HG03095 (cell line): ENCODE measurements at regions not wholly inside any gene's neighbourhood (a gene's known extent, or its start where the extent isn't known, plus 50 kb on each side); places are given as distances from the start of the nearest gene placed in this dataset.

Source experiments
- ATAC-seq: cut with Tn5 transposase; IDR thresholded peaks from one replicate; pipeline ENCODE4 v1.9.1; 2021; ENCODE audit warnings: moderate library complexity; ENCODE audit not compliant: unreplicated experiment

GRCh38 chr14:42095155-42095554 is 488.5 kb downstream of the LRFN5 start:
- no peak for ATAC-seq

DNA sequence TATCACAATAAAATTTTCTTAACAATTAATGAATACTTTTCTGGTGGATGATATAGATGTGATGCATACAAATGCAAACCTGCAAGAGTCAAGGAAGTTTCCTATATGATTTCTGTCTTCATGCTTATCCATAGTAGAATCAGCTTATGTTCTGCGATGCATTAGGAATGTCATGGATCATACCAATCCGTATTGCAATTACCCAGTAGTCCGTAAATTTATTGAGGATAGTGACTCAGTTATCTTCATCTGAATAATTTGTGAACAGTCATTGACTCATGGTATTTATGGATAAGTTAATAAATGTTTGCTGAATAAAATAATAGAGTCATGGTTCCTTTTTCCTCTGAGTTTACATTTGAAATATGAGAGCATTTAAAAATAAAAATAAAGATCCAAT is 483.4 kb downstream of the LRFN5 start:
- ATAC-seq = no peak

- ATAC-seq = no peak
These were observed 473.2 kb downstream of the LRFN5 start for GRCh38 chr14:42079911-42080310.

DNA sequence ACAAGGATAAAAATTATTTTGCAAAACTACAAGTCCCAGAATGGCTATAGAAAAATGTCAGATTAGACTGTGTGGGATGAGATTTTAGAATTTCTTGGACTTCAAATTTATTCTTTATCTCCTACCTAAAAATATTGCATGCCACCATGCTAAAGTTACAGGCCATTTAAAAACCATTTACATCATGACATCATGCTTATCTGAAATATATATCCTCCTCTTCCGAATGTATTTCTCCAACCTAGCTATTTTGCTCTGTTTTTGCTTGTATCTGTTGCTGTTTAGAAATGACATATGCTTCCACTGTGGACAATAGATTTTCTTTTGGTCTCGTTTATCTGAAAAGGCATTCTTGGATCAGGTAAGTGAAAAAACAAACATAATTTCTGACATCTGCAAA is 471.7 kb downstream of the LRFN5 start:
- ATAC-seq = no peak

- no peak for ATAC-seq
These were observed 463.4 kb downstream of the LRFN5 start for GRCh38 chr14:42070031-42070430.

- no peak for ATAC-seq
These were observed 450.4 kb downstream of the LRFN5 start for GRCh38 chr14:42057111-42057510.

DNA sequence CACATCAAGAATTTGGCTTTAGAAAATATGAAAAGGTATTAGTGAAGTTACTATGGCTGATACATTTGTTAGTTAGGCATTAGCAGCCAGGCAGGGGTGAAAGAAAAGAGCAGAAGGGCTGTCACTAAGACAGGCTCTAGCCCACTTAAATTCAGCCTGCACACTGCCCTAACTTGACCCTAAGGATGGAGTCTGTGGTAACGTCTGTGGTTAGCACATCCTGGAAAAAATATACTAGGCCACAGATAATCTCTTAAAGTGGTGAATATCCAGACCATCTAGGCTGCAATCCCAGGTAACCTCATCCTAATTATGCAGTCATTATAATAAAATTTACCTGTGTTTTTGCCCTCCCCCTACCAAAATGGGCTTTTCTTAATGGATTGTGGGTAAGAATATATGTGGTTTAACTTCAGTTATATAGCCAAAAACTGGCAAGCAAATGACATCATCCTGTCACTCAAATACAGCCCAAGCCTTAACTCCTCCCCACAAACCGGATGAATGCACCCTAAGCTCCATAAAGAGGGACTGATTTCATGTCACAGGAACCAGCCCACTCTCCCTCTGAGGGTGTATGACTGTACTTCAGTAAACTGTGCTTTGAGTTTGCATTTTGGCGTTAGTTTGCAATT is 440.9 kb downstream of the LRFN5 start:
- no peak for ATAC-seq

GRCh38 chr14:42045383-42045782 is 438.7 kb downstream of the LRFN5 start:
- ATAC-seq = no peak

GRCh38 chr14:42028607-42029006 is 421.9 kb downstream of the LRFN5 start:
- no peak for ATAC-seq

DNA sequence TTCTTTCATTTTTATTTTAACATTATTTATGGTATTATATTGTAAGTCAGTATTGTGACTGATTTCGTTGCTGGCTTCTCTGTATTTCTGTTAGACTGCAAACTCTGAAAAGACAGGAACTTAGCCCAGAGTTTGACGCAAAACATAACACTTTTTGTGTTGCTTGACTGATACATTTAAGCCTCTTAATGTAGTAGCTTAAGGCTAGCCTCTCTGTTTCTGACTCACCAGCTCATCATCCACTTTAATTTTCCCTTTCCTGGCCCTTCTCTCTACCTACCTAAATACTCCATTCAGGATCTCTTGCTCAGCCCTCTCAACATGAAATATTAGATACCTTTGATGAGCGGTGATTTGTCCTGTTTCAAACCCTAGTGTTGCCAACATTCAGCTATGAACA is 420.6 kb downstream of the LRFN5 start:
- ATAC-seq = no peak

DNA sequence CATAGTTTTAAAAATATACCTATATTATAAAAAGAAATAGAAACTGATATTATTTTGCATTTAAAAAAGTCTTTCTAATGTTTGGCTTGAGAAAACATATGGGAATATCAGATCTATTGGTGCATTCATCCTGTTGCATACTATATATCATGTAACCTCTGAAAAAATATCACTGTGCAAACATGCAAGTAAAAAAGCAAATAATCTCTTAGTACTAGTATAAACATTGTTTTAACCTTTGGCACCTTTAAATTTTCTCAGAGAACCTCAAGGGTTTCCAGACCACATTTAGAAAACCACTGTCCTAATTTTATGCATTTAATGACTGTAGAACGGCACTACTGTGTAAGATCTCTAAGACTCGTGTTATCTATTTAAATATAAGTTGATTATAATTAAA is 416.8 kb downstream of the LRFN5 start:
- no peak for ATAC-seq

- no peak for ATAC-seq
These were observed 407.6 kb downstream of the LRFN5 start for GRCh38 chr14:42014301-42014700.

DNA sequence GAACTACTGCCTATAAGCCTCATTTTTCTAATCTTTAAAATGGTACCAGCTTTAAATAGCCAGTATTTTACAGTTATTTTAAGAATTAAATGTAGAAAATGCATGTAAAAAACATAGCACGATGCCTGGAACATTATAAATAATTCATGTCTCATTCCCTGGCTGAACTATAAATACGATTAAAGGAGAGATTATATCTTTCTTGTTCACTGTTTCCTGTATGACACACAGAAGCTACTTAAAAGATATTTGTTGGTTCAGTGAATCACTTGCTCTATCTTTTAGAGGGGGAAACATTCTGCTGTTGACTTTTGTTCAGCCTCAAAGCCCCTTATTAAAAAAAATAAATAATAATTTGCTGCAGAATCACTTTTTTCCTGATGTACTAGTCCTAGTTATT is 406.9 kb downstream of the LRFN5 start:
- ATAC-seq = no peak

- ATAC-seq = no peak
These were observed 406.5 kb downstream of the LRFN5 start for GRCh38 chr14:42013153-42013552.

- no peak for ATAC-seq
These were observed 404.5 kb downstream of the LRFN5 start for GRCh38 chr14:42011221-42011620.

DNA sequence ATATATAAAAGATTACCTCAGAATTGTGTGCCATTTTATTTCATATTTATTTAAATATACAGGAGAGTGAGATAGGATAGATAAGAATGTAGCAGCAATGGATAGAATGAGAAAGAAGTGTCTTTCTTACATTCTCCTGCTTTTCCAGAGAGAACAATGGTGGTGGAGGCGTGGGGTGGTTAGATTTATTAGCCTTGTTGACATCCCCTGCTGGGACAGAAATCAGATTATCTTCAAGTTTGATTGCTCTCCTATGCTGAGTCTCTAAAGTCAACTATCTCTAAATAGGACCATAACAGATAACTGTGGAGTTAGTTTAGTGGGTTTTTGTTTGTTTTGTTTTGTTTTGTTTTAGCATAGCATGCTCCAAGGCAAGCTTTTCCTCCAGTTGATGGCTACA is 397.6 kb downstream of the LRFN5 start:
- no peak for ATAC-seq

DNA sequence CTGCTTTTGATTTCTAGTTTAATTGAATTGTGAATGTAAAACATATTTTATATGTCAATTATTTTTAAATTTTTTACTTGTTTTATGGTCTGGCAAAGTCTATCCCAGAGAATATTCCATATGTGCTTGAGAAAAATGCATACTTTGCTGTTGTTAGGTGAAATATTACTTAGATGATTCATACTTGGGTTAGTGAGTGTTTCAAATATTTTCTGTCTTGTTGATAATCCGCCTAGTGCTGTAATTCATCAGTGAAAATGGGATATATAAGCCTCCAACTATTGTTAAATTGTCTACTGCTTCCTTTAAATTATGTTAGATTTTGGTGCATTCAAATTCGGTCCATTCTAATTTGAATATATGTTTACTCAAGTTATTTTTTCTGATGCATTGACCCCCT is 395.5 kb downstream of the LRFN5 start:
- ATAC-seq = no peak

DNA sequence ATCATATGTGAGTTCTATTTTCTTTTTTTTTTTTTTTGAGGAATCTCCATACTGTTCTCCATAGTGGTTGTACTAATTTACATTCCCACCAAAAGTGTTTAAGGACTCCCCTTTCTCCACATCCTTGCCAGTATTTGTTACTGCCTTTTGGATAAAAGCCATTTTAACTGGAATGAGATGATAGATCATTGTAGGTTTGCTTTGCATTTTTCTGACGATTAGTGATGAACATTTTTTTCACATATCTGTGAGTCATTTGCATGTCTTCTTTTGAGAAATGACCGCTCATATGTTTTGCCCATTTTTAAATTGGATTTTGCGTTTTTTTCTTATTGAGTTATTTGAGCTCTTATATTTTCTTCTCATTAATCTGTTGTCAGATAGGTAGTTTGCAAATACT is 394.8 kb downstream of the LRFN5 start:
- ATAC-seq = no peak

GRCh38 chr14:42000450-42000849 is 393.8 kb downstream of the LRFN5 start:
- no peak for ATAC-seq

GRCh38 chr14:41993687-41994086 is 387.0 kb downstream of the LRFN5 start:
- ATAC-seq = no peak

- no peak for ATAC-seq
These were observed 380.0 kb downstream of the LRFN5 start for GRCh38 chr14:41986700-41987099.

- no peak for ATAC-seq
These were observed 379.5 kb downstream of the LRFN5 start for GRCh38 chr14:41986083-41986645.

GRCh38 chr14:41973178-41973577 is 366.5 kb downstream of the LRFN5 start:
- ATAC-seq = no peak
